Activated T-helper 2 cell treated with anti-CD3 and anti-CD28 coated beads, Interferon-gamma antibody, Interleukin-2, Interleukin-4, amounts not matched to agents 10 μg/mL and 5 μg/mL and 100 μg/mL, durations not matched to agents 14 hours and 24 hours and 36 hours (primary cell): ENCODE measurements at regions not wholly inside any gene's neighbourhood (a gene's known extent, or its start where the extent isn't known, plus 50 kb on each side); places are given as distances from the start of the nearest gene placed in this dataset.
"Not testable (repeated sequence)": the region's sequence is repeated elsewhere in the genome, so short reads cannot be mapped to it uniquely, and the experiment has no call there.

Source experiments
- DNase-seq: peaks from one replicate; pipeline ENCODE4 v3.0.0; 2021; ENCODE audit warnings: low spot score
- H3K27ac Mint-ChIP-seq: one replicate; pipeline ENCODE4 v1.8.0; 2021; ENCODE audit warnings: mixed read lengths
- H3K27me3 Mint-ChIP-seq: one replicate; pipeline ENCODE4 v1.8.0; 2021; ENCODE audit warnings: low read depth, mixed read lengths
- H3K36me3 Mint-ChIP-seq: one replicate; pipeline ENCODE4 v1.8.0; 2021; ENCODE audit warnings: low read depth, mixed read lengths
- H3K4me1 Mint-ChIP-seq: one replicate; pipeline ENCODE4 v1.8.0; 2021; ENCODE audit warnings: low read depth, mixed read lengths
- H3K4me3 Mint-ChIP-seq: one replicate; pipeline ENCODE4 v1.8.0; 2021; ENCODE audit warnings: low read depth, mild to moderate bottlenecking, moderate library complexity, mixed read lengths
- H3K9me3 Mint-ChIP-seq: one replicate; pipeline ENCODE4 v1.8.0; 2021; ENCODE audit warnings: mixed read lengths
- intact Hi-C: fragments of 100-400 bp; cut with micrococcal nuclease; formaldehyde crosslinking; loops from one replicate; pipeline ENCODE4 v1.15.1; 2023

- no peaks in the 10 kb centered on the region for H3K36me3 Mint-ChIP-seq
Measured at GRCh38 chr2:160736148-160737028, 242.8 kb upstream of the RBMS1 start.

GRCh38 chr2:160737247-160737646 lies 243.6 kb upstream of the RBMS1 start:
- no peaks in the 10 kb centered on the region for H3K9me3 Mint-ChIP-seq
- no peak overlapping the region for H3K27ac Mint-ChIP-seq
- peaks cover 4% of the 10 kb centered on the region for H3K27me3 Mint-ChIP-seq
- intact Hi-C loops = no loop called here
- no peaks in the 10 kb centered on the region for H3K36me3 Mint-ChIP-seq
- no peak overlapping the region for H3K4me3 Mint-ChIP-seq
- no peaks in the 10 kb centered on the region for H3K4me1 Mint-ChIP-seq
- no peak for DNase-seq

More at GRCh38 chr2:160736148-160737028, 242.8 kb upstream of the RBMS1 start:
- no peaks in the 10 kb centered on the region for H3K4me1 Mint-ChIP-seq
- intact Hi-C loops = no loop called here
- no peak for DNase-seq
- H3K4me3 Mint-ChIP-seq = no peak overlapping the region
- H3K9me3 Mint-ChIP-seq = no peaks in the 10 kb centered on the region
- H3K27ac Mint-ChIP-seq = no peak overlapping the region
- H3K27me3 Mint-ChIP-seq = peaks cover 4% of the 10 kb centered on the region

GRCh38 chr2:160741271-160741670 lies 247.7 kb upstream of the RBMS1 start:
- DNase-seq = no peak

GRCh38 chr2:160741815-160742214 lies 248.2 kb upstream of the RBMS1 start:
- H3K4me1 Mint-ChIP-seq = no peaks in the 10 kb centered on the region
- peaks cover 3% of the 10 kb centered on the region for H3K27me3 Mint-ChIP-seq
- H3K36me3 Mint-ChIP-seq = no peaks in the 10 kb centered on the region
- H3K9me3 Mint-ChIP-seq = no peaks in the 10 kb centered on the region
- H3K27ac Mint-ChIP-seq = no peak overlapping the region
- no peak for DNase-seq
- H3K4me3 Mint-ChIP-seq = no peak overlapping the region
- intact Hi-C loops = no loop called here

More at GRCh38 chr2:160741271-160741670, 247.7 kb upstream of the RBMS1 start:
- Mint-ChIP-seq H3K4me1 (no peaks in the 10 kb centered on the region), H3K9me3 (no peaks in the 10 kb centered on the region), H3K4me3 (no peak overlapping the region), H3K36me3 (no peaks in the 10 kb centered on the region), H3K27ac (no peak overlapping the region), H3K27me3 (peaks cover 3% of the 10 kb centered on the region)
- intact Hi-C loops = no loop called here

- Mint-ChIP-seq H3K4me3 (no peak overlapping the region), H3K27me3 (peaks cover 3% of the 10 kb centered on the region), H3K9me3 (no peaks in the 10 kb centered on the region), H3K4me1 (no peaks in the 10 kb centered on the region), H3K27ac (no peak overlapping the region), H3K36me3 (no peaks in the 10 kb centered on the region)
- intact Hi-C loops = no loop called here
- no peak for DNase-seq
Measured at GRCh38 chr2:160742667-160743066, 249.1 kb upstream of the RBMS1 start.

GRCh38 chr2:160747501-160748170 lies 254.0 kb upstream of the RBMS1 start:
- Mint-ChIP-seq H3K4me3 (no peak overlapping the region), H3K27me3 (peaks cover 5% of the 10 kb centered on the region), H3K4me1 (no peaks in the 10 kb centered on the region), H3K9me3 (no peaks in the 10 kb centered on the region), H3K27ac (no peak overlapping the region), H3K36me3 (no peaks in the 10 kb centered on the region)
- DNase-seq = no peak
- intact Hi-C loops = no loop called here

- Mint-ChIP-seq H3K36me3 (no peaks in the 10 kb centered on the region), H3K27me3 (peaks cover 3% of the 10 kb centered on the region), H3K27ac (no peak overlapping the region), H3K4me1 (no peaks in the 10 kb centered on the region), H3K9me3 (peaks cover 17% of the 10 kb centered on the region), H3K4me3 (no peak overlapping the region)
- DNase-seq = no peak
- intact Hi-C loops = no loop called here
Measured at GRCh38 chr2:160751021-160751420, 257.4 kb upstream of the RBMS1 start.

GRCh38 chr2:160752475-160753330 lies 259.1 kb upstream of the RBMS1 start:
- no peak overlapping the region for H3K27ac Mint-ChIP-seq
- H3K9me3 Mint-ChIP-seq = peaks cover 17% of the 10 kb centered on the region
- H3K36me3 Mint-ChIP-seq = no peaks in the 10 kb centered on the region
- no peak overlapping the region for H3K4me3 Mint-ChIP-seq
- H3K4me1 Mint-ChIP-seq = no peaks in the 10 kb centered on the region
- H3K27me3 Mint-ChIP-seq = peaks cover 3% of the 10 kb centered on the region
- DNase-seq = no peak
- intact Hi-C loops = no loop called here

- Mint-ChIP-seq H3K27ac (no peak overlapping the region), H3K27me3 (peaks cover 3% of the 10 kb centered on the region), H3K9me3 (peaks cover 17% of the 10 kb centered on the region), H3K36me3 (no peaks in the 10 kb centered on the region), H3K4me3 (no peak overlapping the region), H3K4me1 (no peaks in the 10 kb centered on the region)
- intact Hi-C loops = no loop called here
- no peak for DNase-seq
Measured at GRCh38 chr2:160753331-160753654, 259.7 kb upstream of the RBMS1 start.

- peaks cover 3% of the 10 kb centered on the region for H3K27me3 Mint-ChIP-seq
Measured at GRCh38 chr2:160753960-160754359, 260.4 kb upstream of the RBMS1 start.

GRCh38 chr2:160756481-160756880 lies 262.9 kb upstream of the RBMS1 start:
- no peaks in the 10 kb centered on the region for H3K27me3 Mint-ChIP-seq
- no peak for DNase-seq
- H3K36me3 Mint-ChIP-seq = no peaks in the 10 kb centered on the region
- no peak overlapping the region for H3K27ac Mint-ChIP-seq
- intact Hi-C loops = no loop called here
- no peaks in the 10 kb centered on the region for H3K4me1 Mint-ChIP-seq
- H3K4me3 Mint-ChIP-seq = no peak overlapping the region
- H3K9me3 Mint-ChIP-seq = peaks cover 17% of the 10 kb centered on the region

More at GRCh38 chr2:160753960-160754359, 260.4 kb upstream of the RBMS1 start:
- H3K9me3 Mint-ChIP-seq = peaks cover 17% of the 10 kb centered on the region
- no peak overlapping the region for H3K27ac Mint-ChIP-seq
- H3K4me3 Mint-ChIP-seq = no peak overlapping the region
- no peaks in the 10 kb centered on the region for H3K4me1 Mint-ChIP-seq
- intact Hi-C loops = no loop called here
- DNase-seq = no peak
- no peaks in the 10 kb centered on the region for H3K36me3 Mint-ChIP-seq

GRCh38 chr2:160762493-160763128 lies 269.0 kb upstream of the RBMS1 start:
- H3K4me1 Mint-ChIP-seq, H3K4me3 Mint-ChIP-seq, H3K27me3 Mint-ChIP-seq, H3K27ac Mint-ChIP-seq, intact Hi-C loops, DNase-seq, H3K36me3 Mint-ChIP-seq: not testable (repeated sequence)
- peaks cover 14% of the 10 kb centered on the region for H3K9me3 Mint-ChIP-seq
